ENCODE measurements at regions not wholly inside any gene's neighbourhood (a gene's known extent, or its start where the extent isn't known, plus 50 kb on each side); places are given as distances from the start of the nearest gene placed in this dataset.

DNA sequence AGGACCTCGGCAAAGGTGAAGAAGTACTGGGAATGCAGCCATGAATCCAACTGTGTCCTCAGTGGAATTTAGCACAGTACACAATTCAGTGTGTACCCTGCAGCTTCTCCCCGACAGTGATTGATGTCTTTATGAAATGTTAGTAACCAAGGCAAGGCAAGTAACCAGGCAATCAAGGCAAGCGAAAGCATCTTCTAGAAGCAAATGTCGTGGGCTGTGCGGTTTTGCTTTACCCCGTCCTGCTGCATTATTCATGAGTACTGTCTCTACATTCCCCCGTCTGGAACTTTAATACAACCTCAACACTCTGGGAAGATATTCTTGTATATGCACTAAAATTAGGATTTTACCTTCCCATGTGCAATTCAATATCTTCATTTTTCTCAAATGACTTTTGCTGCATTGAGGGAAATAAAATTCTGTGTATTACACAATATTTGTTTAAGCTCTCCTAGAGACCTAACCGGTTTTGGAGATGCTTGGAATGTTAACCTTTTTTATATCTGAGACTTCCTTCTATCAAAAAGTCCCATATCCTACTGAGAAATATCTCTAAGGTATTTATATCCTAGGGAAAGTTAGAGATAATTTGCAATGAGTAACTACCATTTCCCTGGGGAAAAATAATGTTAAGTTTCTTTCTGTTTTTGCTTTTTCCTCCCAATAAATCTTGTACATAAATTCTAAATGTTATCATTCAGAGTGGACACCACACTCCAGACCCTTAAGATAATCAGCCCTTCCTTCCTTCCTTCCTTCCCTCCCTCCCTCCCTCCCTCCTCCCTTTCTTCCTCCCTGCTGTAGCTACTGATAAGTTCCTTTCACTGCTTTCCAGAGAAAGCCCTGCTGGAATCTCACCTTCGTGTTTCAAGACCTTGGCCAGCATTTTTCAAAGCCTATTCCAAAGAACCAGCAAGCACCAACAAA is 51.9 kb upstream of the ADORA2B start:
- intact Hi-C loops (cut with micrococcal nuclease), result no loop called here
- H3K9ac ChIP-seq (ENCODE audit: low read length), result no peak overlapping the region
- H3K27ac ChIP-seq (ENCODE audit: low read length in 2 of 2), result no peak overlapping the region
- no peak overlapping the region for H3K27ac Mint-ChIP-seq
- no peaks in the 10 kb centered on the region for H3K4me1 ChIP-seq (ENCODE audit: control insufficient read depth in 2 of 2, insufficient read depth in 2 of 2, low read length in 2 of 2)
- no peaks in the 10 kb centered on the region for H3K36me3 ChIP-seq (replicated peaks in 1 of 2; ENCODE audit: control extremely low read depth in 1 of 2, control insufficient read depth in 1 of 2, extremely low read depth in 1 of 2, insufficient read depth in 2 of 2, low read length in 1 of 2)
- no peak overlapping the region for H3K4me3 ChIP-seq (ENCODE audit: control extremely low read depth in 1 of 5, extremely low read depth in 1 of 5, insufficient read depth in 1 of 5, low read depth in 2 of 5, low read length in 4 of 5)
- TF ChIP-seq, protein P1, sequence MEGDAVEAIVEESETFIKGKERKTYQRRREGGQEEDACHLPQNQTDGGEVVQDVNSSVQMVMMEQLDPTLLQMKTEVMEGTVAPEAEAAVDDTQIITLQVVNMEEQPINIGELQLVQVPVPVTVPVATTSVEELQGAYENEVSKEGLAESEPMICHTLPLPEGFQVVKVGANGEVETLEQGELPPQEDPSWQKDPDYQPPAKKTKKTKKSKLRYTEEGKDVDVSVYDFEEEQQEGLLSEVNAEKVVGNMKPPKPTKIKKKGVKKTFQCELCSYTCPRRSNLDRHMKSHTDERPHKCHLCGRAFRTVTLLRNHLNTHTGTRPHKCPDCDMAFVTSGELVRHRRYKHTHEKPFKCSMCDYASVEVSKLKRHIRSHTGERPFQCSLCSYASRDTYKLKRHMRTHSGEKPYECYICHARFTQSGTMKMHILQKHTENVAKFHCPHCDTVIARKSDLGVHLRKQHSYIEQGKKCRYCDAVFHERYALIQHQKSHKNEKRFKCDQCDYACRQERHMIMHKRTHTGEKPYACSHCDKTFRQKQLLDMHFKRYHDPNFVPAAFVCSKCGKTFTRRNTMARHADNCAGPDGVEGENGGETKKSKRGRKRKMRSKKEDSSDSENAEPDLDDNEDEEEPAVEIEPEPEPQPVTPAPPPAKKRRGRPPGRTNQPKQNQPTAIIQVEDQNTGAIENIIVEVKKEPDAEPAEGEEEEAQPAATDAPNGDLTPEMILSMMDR (IDR thresholded peaks at IDR 0.05), result no peak
- no peak for TF ChIP-seq EZH2 (IDR thresholded peaks at IDR 0.05; ENCODE audit: borderline replicate concordance, insufficient read depth, low read depth, low read length, poor library complexity, severe bottlenecking)
- no peak overlapping the region for H3K4me2 ChIP-seq (replicated peaks; ENCODE audit: low read depth, low read length, poor library complexity, severe bottlenecking)
- peaks cover 8% of the 10 kb centered on the region for H3K4me1 Mint-ChIP-seq
- H2AFZ ChIP-seq (ENCODE audit: insufficient read depth, low read depth, low read length, poor library complexity, severe bottlenecking), result no peak overlapping the region
- H4K20me1 ChIP-seq (ENCODE audit: control insufficient read depth, insufficient read depth, low read length, poor library complexity, severe bottlenecking), result no peaks in the 10 kb centered on the region
- CTCF ChIA-PET, result no interaction called here
- H3K27me3 ChIP-seq (replicated peaks in 1 of 4; ENCODE audit: control extremely low read depth in 1 of 4, control insufficient read depth in 3 of 4, insufficient read depth in 4 of 4, low read length in 3 of 4), result no peaks in the 10 kb centered on the region
- ATAC-seq (ENCODE audit: low read depth) (no peak), DNase-seq (no peak)
- POLR2A ChIA-PET, result no interaction called here
- H3K4me3 Mint-ChIP-seq, result no peak overlapping the region
- H3K79me2 ChIP-seq (ENCODE audit: control insufficient read depth, insufficient read depth, low read length), result no peaks in the 10 kb centered on the region
- H3K9me3 Mint-ChIP-seq (ENCODE audit: insufficient read depth), result no peaks in the 10 kb centered on the region
- no peaks in the 10 kb centered on the region for H3K9me3 ChIP-seq (ENCODE audit: control extremely low read depth in 1 of 3, control insufficient read depth in 2 of 3, insufficient read depth in 1 of 3, low read length in 2 of 3)
- WGBS (ENCODE audit: insufficient coverage), result 82% methylated on average over 5 of the region's 9 CpGs
- peaks cover 6% of the 10 kb centered on the region for H3K27me3 Mint-ChIP-seq

DNA sequence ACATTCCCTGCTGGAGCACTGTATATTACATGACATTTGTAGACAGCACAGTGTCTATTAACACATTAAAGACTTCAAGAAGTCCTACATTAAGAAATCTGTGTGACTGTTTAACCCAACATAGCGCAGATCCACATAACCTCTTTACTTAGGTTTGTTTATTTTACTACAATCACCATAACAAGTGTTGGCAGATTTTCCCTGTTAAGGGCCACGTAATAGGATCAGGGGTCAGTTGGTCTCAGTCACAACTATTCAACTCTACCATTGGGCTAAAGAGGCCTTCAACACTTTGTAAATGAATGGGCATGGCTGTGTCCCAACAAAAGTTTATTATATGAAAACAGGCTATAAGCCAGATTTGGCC is 51.3 kb upstream of the ADORA2B start:
- no peaks in the 10 kb centered on the region for H3K36me3 ChIP-seq (replicated peaks in 1 of 2; ENCODE audit: control extremely low read depth in 1 of 2, control insufficient read depth in 1 of 2, extremely low read depth in 1 of 2, insufficient read depth in 2 of 2, low read length in 1 of 2)
- no peak overlapping the region for H3K4me3 ChIP-seq (ENCODE audit: control extremely low read depth in 1 of 5, extremely low read depth in 1 of 5, insufficient read depth in 1 of 5, low read depth in 2 of 5, low read length in 4 of 5)
- no CpG with 5 or more reads among the region's 2 CpGs for WGBS (ENCODE audit: insufficient coverage)
- CTCF ChIA-PET, result no interaction called here
- H3K4me2 ChIP-seq (replicated peaks; ENCODE audit: low read depth, low read length, poor library complexity, severe bottlenecking), result no peak overlapping the region
- no peaks in the 10 kb centered on the region for H3K27me3 ChIP-seq (replicated peaks in 1 of 4; ENCODE audit: control extremely low read depth in 1 of 4, control insufficient read depth in 3 of 4, insufficient read depth in 4 of 4, low read length in 3 of 4)
- no peaks in the 10 kb centered on the region for H3K9me3 Mint-ChIP-seq (ENCODE audit: insufficient read depth)
- H3K27ac ChIP-seq (ENCODE audit: low read length in 2 of 2), result no peak overlapping the region
- POLR2A ChIA-PET, result no interaction called here
- no peaks in the 10 kb centered on the region for H3K9me3 ChIP-seq (ENCODE audit: control extremely low read depth in 1 of 3, control insufficient read depth in 2 of 3, insufficient read depth in 1 of 3, low read length in 2 of 3)
- no peaks in the 10 kb centered on the region for H3K4me1 ChIP-seq (ENCODE audit: control insufficient read depth in 2 of 2, insufficient read depth in 2 of 2, low read length in 2 of 2)
- intact Hi-C loops (cut with micrococcal nuclease), result no loop called here
- H4K20me1 ChIP-seq (ENCODE audit: control insufficient read depth, insufficient read depth, low read length, poor library complexity, severe bottlenecking), result no peaks in the 10 kb centered on the region
- H3K79me2 ChIP-seq (ENCODE audit: control insufficient read depth, insufficient read depth, low read length), result no peaks in the 10 kb centered on the region
- H2AFZ ChIP-seq (ENCODE audit: insufficient read depth, low read depth, low read length, poor library complexity, severe bottlenecking), result no peak overlapping the region
- TF ChIP-seq, protein P1 (IDR thresholded peaks at IDR 0.05), result no peak
- no peak for TF ChIP-seq EZH2 (IDR thresholded peaks at IDR 0.05; ENCODE audit: borderline replicate concordance, insufficient read depth, low read depth, low read length, poor library complexity, severe bottlenecking)
- peaks cover 8% of the 10 kb centered on the region for H3K4me1 Mint-ChIP-seq
- H3K4me3 Mint-ChIP-seq, result no peak overlapping the region
- ATAC-seq (ENCODE audit: low read depth) (no peak), DNase-seq (no peak)
- no peak overlapping the region for H3K27ac Mint-ChIP-seq
- H3K27me3 Mint-ChIP-seq, result peaks cover 6% of the 10 kb centered on the region
- H3K9ac ChIP-seq (ENCODE audit: low read length), result no peak overlapping the region
